A549 (cell line): ENCODE measurements at regions not wholly inside any gene's neighbourhood (a gene's known extent, or its start where the extent isn't known, plus 50 kb on each side); places are given as distances from the start of the nearest gene placed in this dataset.

Experiments used
- CEBPB ChIP-seq, 2 experiments: fragments of >200 bp in 1 of 2; sonication (Bioruptor Twin) in 1 of 2; formaldehyde crosslinking in 1 of 2; IDR thresholded peaks; 2 replicates each; pipeline ENCODE4 v1.6.1; 2012 to 2016
- CTCF ChIP-seq: fragments of >200 bp; sonication (Bioruptor Twin); formaldehyde crosslinking; IDR thresholded peaks from 3 replicates; pipeline ENCODE4 v1.5.1; 2016
- ESRRA ChIP-seq: fragments of 150-350 bp; IDR thresholded peaks from 2 replicates; pipeline ENCODE4 v1.6.1; 2014; ENCODE audit warnings: mild to moderate bottlenecking, low read length, borderline replicate concordance
- HOXA7 ChIP-seq: fragments of 250-450 bp; sonication (Bioruptor Pico); IDR thresholded peaks from 2 replicates; pipeline ENCODE4 v1.5.0; 2020; ENCODE audit warnings: mild to moderate bottlenecking, moderate library complexity
- MAX ChIP-seq: IDR thresholded peaks from 2 replicates; pipeline ENCODE4 v1.6.1; 2012
- POLR2A ChIP-seq: IDR thresholded peaks from 2 replicates; pipeline ENCODE4 v1.6.1; 2012; ENCODE audit warnings: mild to moderate bottlenecking, low read length
- RCOR1 ChIP-seq: fragments of 150-350 bp; IDR thresholded peaks from 2 replicates; pipeline ENCODE4 v1.6.1; 2014; ENCODE audit warnings: antibody characterized with exemption, low read length, low read depth
- TF ChIP-seq, protein P1 (sequence below): IDR thresholded peaks from 2 replicates; pipeline ENCODE4 v1.6.1; 2012

DNA sequence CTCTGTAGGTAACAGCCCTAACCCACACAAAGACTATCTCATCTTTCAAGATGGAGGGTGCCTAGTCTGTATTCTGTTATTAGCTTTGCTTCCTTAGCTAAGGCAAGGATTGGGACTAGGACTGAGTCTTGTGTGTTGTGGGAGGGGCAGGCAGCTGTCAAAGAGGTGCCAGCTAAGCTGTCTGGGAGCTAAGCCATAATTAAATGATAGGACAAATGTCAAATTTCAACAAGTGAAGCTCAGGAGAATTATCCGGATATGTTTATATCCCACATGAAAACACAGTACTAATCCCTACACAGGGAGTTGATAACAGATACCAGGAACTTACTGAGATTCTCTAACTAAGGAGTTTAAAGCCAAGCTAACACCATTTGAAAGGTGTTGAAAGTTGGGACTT, 70.5 kb upstream of the NGF start:
- TF ChIP-seq CTCF (no peak), ESRRA (no peak), RCOR1 (no peak), MAX (no peak), POLR2A (no peak), CEBPB (IDR thresholded peaks at IDR 0.05) (no peak), HOXA7 (CRISPR knock-in tag) (no peak)
- TF ChIP-seq, protein P1, sequence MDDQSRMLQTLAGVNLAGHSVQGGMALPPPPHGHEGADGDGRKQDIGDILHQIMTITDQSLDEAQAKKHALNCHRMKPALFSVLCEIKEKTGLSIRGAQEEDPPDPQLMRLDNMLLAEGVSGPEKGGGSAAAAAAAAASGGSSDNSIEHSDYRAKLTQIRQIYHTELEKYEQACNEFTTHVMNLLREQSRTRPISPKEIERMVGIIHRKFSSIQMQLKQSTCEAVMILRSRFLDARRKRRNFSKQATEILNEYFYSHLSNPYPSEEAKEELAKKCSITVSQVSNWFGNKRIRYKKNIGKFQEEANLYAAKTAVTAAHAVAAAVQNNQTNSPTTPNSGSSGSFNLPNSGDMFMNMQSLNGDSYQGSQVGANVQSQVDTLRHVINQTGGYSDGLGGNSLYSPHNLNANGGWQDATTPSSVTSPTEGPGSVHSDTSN: no peak
